OCI-LY7 (cell line): ENCODE measurements at regions not wholly inside any gene's neighbourhood (a gene's known extent, or its start where the extent isn't known, plus 50 kb on each side); places are given as distances from the start of the nearest gene placed in this dataset.
"Not testable (repeated sequence)": the region's sequence is repeated elsewhere in the genome, so short reads cannot be mapped to it uniquely, and the experiment has no call there.

ENCODE experiments used
- BruUV-seq: library from RNA; stranded (reverse); fragments of 400-500 nt; replicated peaks from 2 replicates; lab custom pipeline; 2021; lab: Mats Ljungman, UMichigan
- CTCF ChIA-PET: fragments of 300-600 bp; sonication (Branson Sonifier 250); formaldehyde crosslinking; loops from one replicate; lab custom pipeline; 2022; ENCODE audit warnings: antibody characterized with exemption; ENCODE audit not compliant: unreplicated experiment; lab: Charles Lee
- POLR2A ChIA-PET: fragments of 300-600 bp; sonication (Branson Sonifier 250); formaldehyde crosslinking; loops from one replicate; lab custom pipeline; 2022; ENCODE audit warnings: antibody characterized with exemption; lab: Charles Lee
- DNase-seq: peaks from one replicate; pipeline ENCODE4 v3.0.0-alpha.2; 2015; ENCODE audit warnings: low spot score
- H2AFZ ChIP-seq: fragments of 200-600 bp; sonication (generic), shearing (Covaris generic); 2 replicates; pipeline ENCODE4 v1.6.1; 2014; ENCODE audit warnings: mild to moderate bottlenecking, antibody characterized with exemption, low read length, moderate library complexity
- H3K27ac ChIP-seq: fragments of 200-600 bp; sonication (generic); 2 replicates; pipeline ENCODE4 v1.5.1; 2014; ENCODE audit warnings: mixed run types, low read depth, mild to moderate bottlenecking, moderate library complexity, low read length, inconsistent platforms; ENCODE audit not compliant: poor library complexity, severe bottlenecking
- H3K36me3 ChIP-seq: fragments of 200-600 bp; sonication (generic); 2 replicates; pipeline ENCODE4 v1.6.1; 2014; ENCODE audit warnings: mild to moderate bottlenecking, antibody characterized with exemption, low read length, moderate library complexity, mixed read lengths; ENCODE audit not compliant: insufficient read depth
- H3K4me1 ChIP-seq: fragments of 200-600 bp; sonication (generic); 2 replicates; pipeline ENCODE4 v1.5.1; 2014; ENCODE audit warnings: mild to moderate bottlenecking, low read length; ENCODE audit not compliant: insufficient read depth, poor library complexity, severe bottlenecking
- H3K4me2 ChIP-seq: fragments of 200-600 bp; sonication (generic); 2 replicates; pipeline ENCODE4 v1.6.1; 2014; ENCODE audit warnings: mild to moderate bottlenecking, low read length
- H3K4me3 ChIP-seq: fragments of 200-600 bp; sonication (generic); 2 replicates; pipeline ENCODE4 v1.5.1; 2014; ENCODE audit warnings: mild to moderate bottlenecking, low read depth, low read length; ENCODE audit not compliant: poor library complexity, severe bottlenecking
- H3K79me2 ChIP-seq: fragments of 200-600 bp; sonication (generic); 2 replicates; pipeline ENCODE4 v1.6.1; 2016; ENCODE audit warnings: low read depth, mild to moderate bottlenecking, low read length, moderate library complexity, mixed read lengths; ENCODE audit not compliant: insufficient read depth
- H3K9me2 ChIP-seq: fragments of 200-600 bp; sonication (generic); 2 replicates; pipeline ENCODE4 v1.6.1; 2016; ENCODE audit warnings: mild to moderate bottlenecking, low read length, mixed read lengths; ENCODE audit not compliant: insufficient read depth
- H3K9me3 ChIP-seq: fragments of 200-600 bp; sonication (generic); 2 replicates; pipeline ENCODE4 v1.6.1; 2014; ENCODE audit warnings: mild to moderate bottlenecking, mixed run types, low read length, mixed read lengths
- H4K20me1 ChIP-seq: fragments of 200-600 bp; sonication (generic); 2 replicates; pipeline ENCODE4 v1.6.1; 2014; ENCODE audit warnings: mild to moderate bottlenecking, antibody characterized with exemption, low read length, moderate library complexity, mixed read lengths; ENCODE audit not compliant: insufficient read depth
- intact Hi-C: fragments of 100-400 bp; cut with micrococcal nuclease; formaldehyde crosslinking; loops from one replicate; pipeline ENCODE4 v1.10.0; 2022; ENCODE audit not compliant: unreplicated experiment
- TF ChIP-seq, protein P1 (sequence below): fragments of 200-600 bp; sonication (generic); conservative IDR thresholded peaks from 2 replicates; pipeline ENCODE4 v1.5.1; 2014; ENCODE audit warnings: mild to moderate bottlenecking, antibody characterized with exemption, low read length, moderate library complexity, mixed read lengths

DNA sequence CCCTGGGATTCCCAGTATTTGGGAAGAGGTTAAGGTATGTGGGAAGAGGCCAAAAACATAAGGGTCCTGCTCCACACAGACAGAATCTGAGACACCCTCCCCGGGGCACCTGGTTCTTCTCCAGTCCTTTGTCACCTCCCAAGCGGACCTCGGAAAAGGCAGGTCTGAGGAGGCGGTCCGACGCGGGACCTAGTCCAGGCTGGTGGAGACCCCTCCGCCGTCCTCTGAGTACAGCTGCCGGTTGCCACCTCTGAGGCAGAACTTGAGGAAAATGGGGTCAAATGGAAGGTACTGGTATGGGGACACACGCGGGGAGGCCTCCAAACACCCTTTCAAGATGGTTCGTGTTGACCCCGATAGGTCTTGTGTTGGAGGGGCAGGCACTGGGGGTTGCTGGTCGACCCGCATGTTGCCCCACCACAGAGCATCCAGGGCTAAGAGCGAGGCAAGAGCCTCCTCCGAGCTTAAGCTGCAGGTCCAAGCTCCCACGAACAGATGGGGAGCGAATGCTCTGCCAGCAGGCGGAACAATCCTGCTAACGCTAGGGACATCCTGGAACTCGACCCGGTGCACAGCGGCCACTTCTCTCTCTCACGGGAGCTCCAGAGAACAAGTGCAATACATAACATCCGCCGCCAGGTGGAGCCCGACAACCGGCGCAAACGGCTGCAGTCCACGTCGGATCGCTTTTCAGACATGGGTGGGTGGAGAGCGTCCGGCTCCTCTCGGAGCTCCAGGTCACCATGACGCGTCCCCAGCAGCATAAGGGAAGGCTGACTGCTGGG, 559.8 kb downstream of the SPATA31A6 start:
- H3K4me3 ChIP-seq, H3K79me2 ChIP-seq, H3K36me3 ChIP-seq, intact Hi-C loops, BruUV-seq, POLR2A ChIA-PET, H4K20me1 ChIP-seq, CTCF ChIA-PET, H3K27ac ChIP-seq, H3K4me2 ChIP-seq, H3K9me3 ChIP-seq, H2AFZ ChIP-seq, H3K9me2 ChIP-seq, H3K4me1 ChIP-seq: not testable (repeated sequence)
- DNase-seq = peak; percentile 44
- TF ChIP-seq, protein P1, sequence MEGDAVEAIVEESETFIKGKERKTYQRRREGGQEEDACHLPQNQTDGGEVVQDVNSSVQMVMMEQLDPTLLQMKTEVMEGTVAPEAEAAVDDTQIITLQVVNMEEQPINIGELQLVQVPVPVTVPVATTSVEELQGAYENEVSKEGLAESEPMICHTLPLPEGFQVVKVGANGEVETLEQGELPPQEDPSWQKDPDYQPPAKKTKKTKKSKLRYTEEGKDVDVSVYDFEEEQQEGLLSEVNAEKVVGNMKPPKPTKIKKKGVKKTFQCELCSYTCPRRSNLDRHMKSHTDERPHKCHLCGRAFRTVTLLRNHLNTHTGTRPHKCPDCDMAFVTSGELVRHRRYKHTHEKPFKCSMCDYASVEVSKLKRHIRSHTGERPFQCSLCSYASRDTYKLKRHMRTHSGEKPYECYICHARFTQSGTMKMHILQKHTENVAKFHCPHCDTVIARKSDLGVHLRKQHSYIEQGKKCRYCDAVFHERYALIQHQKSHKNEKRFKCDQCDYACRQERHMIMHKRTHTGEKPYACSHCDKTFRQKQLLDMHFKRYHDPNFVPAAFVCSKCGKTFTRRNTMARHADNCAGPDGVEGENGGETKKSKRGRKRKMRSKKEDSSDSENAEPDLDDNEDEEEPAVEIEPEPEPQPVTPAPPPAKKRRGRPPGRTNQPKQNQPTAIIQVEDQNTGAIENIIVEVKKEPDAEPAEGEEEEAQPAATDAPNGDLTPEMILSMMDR = peak; percentile 79

DNA sequence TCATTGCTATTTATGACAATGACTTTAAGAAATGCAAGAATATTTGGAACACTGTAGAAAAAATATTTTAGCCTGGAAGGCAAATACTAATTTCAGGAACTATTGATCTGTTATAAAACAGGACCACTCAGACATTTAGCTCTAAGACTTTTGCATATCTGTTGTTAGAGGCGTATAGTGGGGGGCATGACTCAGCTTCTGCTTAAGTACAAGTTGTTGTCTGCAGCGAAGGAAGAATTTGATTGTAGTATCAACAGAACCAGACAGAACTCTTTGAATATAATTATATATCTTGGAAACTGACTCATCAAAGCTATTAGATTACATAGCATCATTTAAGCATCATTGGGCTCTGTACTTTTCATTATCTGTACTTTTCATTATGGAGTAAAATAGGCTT, 573.8 kb downstream of the SPATA31A6 start:
- H4K20me1 ChIP-seq, H3K9me2 ChIP-seq, H3K4me3 ChIP-seq, H2AFZ ChIP-seq, H3K36me3 ChIP-seq, H3K27ac ChIP-seq, H3K4me2 ChIP-seq, BruUV-seq, H3K4me1 ChIP-seq, H3K79me2 ChIP-seq, CTCF ChIA-PET, POLR2A ChIA-PET, intact Hi-C loops, DNase-seq, H3K9me3 ChIP-seq: not testable (repeated sequence)

DNA sequence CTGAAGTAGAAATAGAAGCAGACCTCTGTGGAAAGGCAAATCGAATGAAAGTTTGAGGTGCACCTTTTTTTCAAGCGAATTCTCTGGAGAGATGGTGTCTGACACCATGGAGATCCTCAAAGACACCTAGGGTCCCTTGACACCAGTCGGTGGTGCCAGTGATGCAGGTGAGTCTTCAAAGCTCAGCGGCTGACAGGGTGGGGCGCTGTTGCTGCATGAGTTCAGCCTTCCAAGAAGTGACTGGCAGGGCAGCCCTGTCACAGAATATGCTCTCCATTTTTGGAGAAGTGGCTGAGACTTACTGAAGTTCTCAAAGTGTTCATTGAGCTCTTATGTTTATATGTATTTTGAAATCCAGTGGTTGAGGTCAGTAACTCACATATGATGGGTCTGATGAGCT, 575.9 kb downstream of the SPATA31A6 start:
- intact Hi-C loops, H3K9me2 ChIP-seq, H3K79me2 ChIP-seq, H3K4me3 ChIP-seq, H4K20me1 ChIP-seq, H3K27ac ChIP-seq, H3K4me2 ChIP-seq, H3K4me1 ChIP-seq, CTCF ChIA-PET, H3K9me3 ChIP-seq, POLR2A ChIA-PET, H2AFZ ChIP-seq, DNase-seq, BruUV-seq, H3K36me3 ChIP-seq: not testable (repeated sequence)

DNA sequence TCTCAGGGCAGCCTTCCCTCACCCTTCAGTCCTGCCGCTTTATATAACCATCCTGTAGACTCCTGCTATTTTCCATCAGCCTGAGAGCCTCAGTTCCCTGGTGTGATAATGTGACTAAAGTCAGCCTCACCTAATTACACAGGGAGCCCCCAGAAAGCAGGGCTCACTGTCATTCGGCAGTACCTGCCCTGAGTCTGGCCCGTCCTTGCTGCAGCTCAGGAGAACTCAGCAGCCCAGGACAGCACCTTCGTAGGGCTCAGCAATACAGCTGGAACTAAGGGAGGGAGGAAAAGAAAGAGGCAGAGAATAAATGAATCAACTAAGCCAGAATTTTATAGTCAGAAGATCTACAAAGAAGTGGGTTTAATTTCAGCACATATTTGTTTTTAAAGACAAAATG, 598.7 kb downstream of the SPATA31A6 start:
- H3K79me2 ChIP-seq, CTCF ChIA-PET, H4K20me1 ChIP-seq, BruUV-seq, DNase-seq, intact Hi-C loops, POLR2A ChIA-PET, H3K4me2 ChIP-seq, H3K9me2 ChIP-seq, H3K36me3 ChIP-seq, H3K4me3 ChIP-seq, H2AFZ ChIP-seq, H3K9me3 ChIP-seq, H3K27ac ChIP-seq, H3K4me1 ChIP-seq: not testable (repeated sequence)

DNA sequence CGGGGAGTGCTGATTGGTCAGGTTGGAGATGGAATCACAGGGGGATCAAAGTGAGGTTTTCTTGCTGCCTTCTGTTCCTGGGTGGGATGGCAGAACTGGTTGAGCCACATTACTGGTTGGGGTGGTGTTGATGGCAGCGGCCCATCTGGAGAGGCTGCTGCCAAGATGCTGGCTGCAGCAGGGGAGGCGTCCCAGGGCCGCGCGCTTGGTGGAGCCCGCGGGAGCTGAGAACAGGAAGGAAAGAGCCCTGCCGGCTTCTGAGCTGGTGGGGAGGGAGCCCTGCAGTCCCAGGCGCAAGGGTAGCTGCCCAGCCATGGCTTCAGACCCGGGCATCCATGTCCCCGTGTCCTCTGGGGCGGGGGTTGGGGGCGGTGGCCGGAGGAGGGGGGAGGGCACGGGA, 609.3 kb downstream of the SPATA31A6 start:
- H2AFZ ChIP-seq, H3K4me2 ChIP-seq, intact Hi-C loops, H3K27ac ChIP-seq, H3K4me1 ChIP-seq, CTCF ChIA-PET, H3K36me3 ChIP-seq, H3K9me2 ChIP-seq, DNase-seq, H4K20me1 ChIP-seq, H3K9me3 ChIP-seq, POLR2A ChIA-PET, H3K79me2 ChIP-seq, BruUV-seq, H3K4me3 ChIP-seq: not testable (repeated sequence)
